C4-2B (cell line): ENCODE measurements at regions not wholly inside any gene's neighbourhood (a gene's known extent, or its start where the extent isn't known, plus 50 kb on each side); places are given as distances from the start of the nearest gene placed in this dataset.

Experiments used
- H3K27ac ChIP-seq: fragments of 450-650 bp; 2 replicates; pipeline ENCODE4 v1.5.1; 2017
- CTCF ChIP-seq: fragments of 450-650 bp; conservative IDR thresholded peaks from 2 replicates; pipeline ENCODE4 v1.5.1; 2017; ENCODE audit warnings: mild to moderate bottlenecking
- ZFX ChIP-seq: fragments of 450-650 bp; IDR thresholded peaks from 2 replicates; pipeline ENCODE4 v1.6.1; 2017

- H3K27ac ChIP-seq = no peak overlapping the region
- TF ChIP-seq CTCF (no peak), ZFX (no peak)
Observed at GRCh38 chr3:175861916-175862315, 1002.8 kb downstream of the NAALADL2 start.
